ENCODE measurements at regions not wholly inside any gene's neighbourhood (a gene's known extent, or its start where the extent isn't known, plus 50 kb on each side); places are given as distances from the start of the nearest gene placed in this dataset.

- CTCF ChIA-PET, result no interaction called here
- TF ChIP-seq EZH2 (IDR thresholded peaks at IDR 0.05; ENCODE audit: low read depth), result no peak
- DNase-seq, result no peak
- Histone ChIP-seq H4K20me1 (ENCODE audit: insufficient read depth) (no peaks in the 10 kb centered on the region; the same call in none of the 2 replicates), H3K4me1 (replicated peaks; ENCODE audit: insufficient read depth) (peaks cover 8% of the 10 kb centered on the region; the same call in 1 of the 2 replicates), H3K4me3 (no peak overlapping the region), H3F3A (ENCODE audit: insufficient read depth, low read depth) (peaks cover 11% of the 10 kb centered on the region; the same call in 1 of the 2 replicates), H3K27me3 (ENCODE audit: insufficient read depth, low read depth) (no peaks in the 10 kb centered on the region), H3K27ac (no peak overlapping the region), H3K36me3 (ENCODE audit: low read depth) (0 out of 2 replicates have a peak, but pooled peaks cover 8% of the 10 kb centered on the region), H2AFZ (no peak overlapping the region), H3K9me2 (ENCODE audit: insufficient read depth) (no peaks in the 10 kb centered on the region), H3K79me2 (ENCODE audit: low read depth) (peaks cover 56% of the 10 kb centered on the region), H3K9me3 (ENCODE audit: insufficient read depth, low read depth) (no peaks in the 10 kb centered on the region), H3K4me2 (no peak overlapping the region)
- intact Hi-C loops (cut with micrococcal nuclease; ENCODE audit: unreplicated experiment), result no loop called here
- BruUV-seq (replicated peaks), result no TSS peak
- POLR2A ChIA-PET (ENCODE audit: unreplicated experiment), result no interaction called here
Measured at GRCh38 chr14:71551291-71551950, 380.8 kb upstream of the RGS6 start.

- intact Hi-C loops (cut with micrococcal nuclease; ENCODE audit: unreplicated experiment), result no loop called here
- Histone ChIP-seq H3K79me2 (ENCODE audit: low read depth) (peaks cover 62% of the 10 kb centered on the region), H3K27ac (no peak overlapping the region), H3K9me3 (ENCODE audit: insufficient read depth, low read depth) (no peaks in the 10 kb centered on the region), H3K4me1 (replicated peaks; ENCODE audit: insufficient read depth) (peaks cover 8% of the 10 kb centered on the region; the same call in 1 of the 2 replicates), H4K20me1 (ENCODE audit: insufficient read depth) (no peaks in the 10 kb centered on the region; the same call in none of the 2 replicates), H3K27me3 (ENCODE audit: insufficient read depth, low read depth) (no peaks in the 10 kb centered on the region), H3K9me2 (ENCODE audit: insufficient read depth) (no peaks in the 10 kb centered on the region), H2AFZ (no peak overlapping the region), H3K36me3 (ENCODE audit: low read depth) (0 out of 2 replicates have a peak, but pooled peaks cover 3% of the 10 kb centered on the region), H3F3A (ENCODE audit: insufficient read depth, low read depth) (peaks cover 13% of the 10 kb centered on the region; the same call in 1 of the 2 replicates), H3K4me3 (no peak overlapping the region), H3K4me2 (no peak overlapping the region)
- no peak for DNase-seq
- TF ChIP-seq CTCF (conservative IDR thresholded peaks at IDR 0.05) (no peak), EZH2 (IDR thresholded peaks at IDR 0.05; ENCODE audit: low read depth) (no peak)
- POLR2A ChIA-PET (ENCODE audit: unreplicated experiment), result no interaction called here
- CTCF ChIA-PET, result no interaction called here
- BruUV-seq (replicated peaks), result no TSS peak
Measured at GRCh38 chr14:71552809-71553208, 379.4 kb upstream of the RGS6 start.

- Histone ChIP-seq H3K4me2 (no peak overlapping the region), H3F3A (ENCODE audit: insufficient read depth, low read depth) (peaks cover 9% of the 10 kb centered on the region; the same call in 1 of the 2 replicates), H3K4me3 (no peak overlapping the region), H3K36me3 (ENCODE audit: low read depth) (0 out of 2 replicates have a peak, but pooled peaks cover 3% of the 10 kb centered on the region), H3K9me3 (ENCODE audit: insufficient read depth, low read depth) (no peaks in the 10 kb centered on the region), H3K79me2 (ENCODE audit: low read depth) (peaks cover 62% of the 10 kb centered on the region), H3K4me1 (replicated peaks; ENCODE audit: insufficient read depth) (peaks cover 8% of the 10 kb centered on the region; the same call in 1 of the 2 replicates), H4K20me1 (ENCODE audit: insufficient read depth) (no peaks in the 10 kb centered on the region; the same call in none of the 2 replicates), H2AFZ (no peak overlapping the region), H3K27ac (no peak overlapping the region), H3K9me2 (ENCODE audit: insufficient read depth) (no peaks in the 10 kb centered on the region), H3K27me3 (ENCODE audit: insufficient read depth, low read depth) (no peaks in the 10 kb centered on the region)
- ChIA-PET CTCF (no interaction called here), POLR2A (ENCODE audit: unreplicated experiment) (interaction anchor here (0.6 kb wide), 2 partner anchors 104 to 431 kb away, joined by 3 to 19 read pairs; no protein-coding TSS in a partner anchor)
- no peak for DNase-seq
- intact Hi-C loops (cut with micrococcal nuclease; ENCODE audit: unreplicated experiment), result no loop called here
- no peak for TF ChIP-seq EZH2 (IDR thresholded peaks at IDR 0.05; ENCODE audit: low read depth)
- no peak for TF ChIP-seq CTCF (conservative IDR thresholded peaks at IDR 0.05)
- no TSS peak for BruUV-seq (replicated peaks)
Measured at GRCh38 chr14:71553779-71554178, 378.4 kb upstream of the RGS6 start.

Data from PC-9 (cell line).